ENCODE measurements at regions not wholly inside any gene's neighbourhood (a gene's known extent, or its start where the extent isn't known, plus 50 kb on each side); places are given as distances from the start of the nearest gene placed in this dataset.

- H3K4me2 ChIP-seq (ENCODE audit: insufficient read depth, low read length): no peak overlapping the region
- H3K27ac ChIP-seq (ENCODE audit: low read depth, low read length): no peak overlapping the region
- TF ChIP-seq CTCF (IDR thresholded peaks at IDR 0.05; ENCODE audit: extremely low read depth, low read depth, low read length): no peak
- H3K9me3 ChIP-seq (ENCODE audit: low read depth, low read length): no peaks in the 10 kb centered on the region
- H2AFZ ChIP-seq (ENCODE audit: low read length): no peak overlapping the region
- no peaks in the 10 kb centered on the region for H3K4me1 ChIP-seq (ENCODE audit: insufficient read depth, low read length)
- peaks cover 37% of the 10 kb centered on the region for H3K27me3 ChIP-seq (ENCODE audit: insufficient read depth, low read length)
- H3K4me3 ChIP-seq (ENCODE audit: insufficient read depth, low read length): no peak overlapping the region
- no peaks in the 10 kb centered on the region for H4K20me1 ChIP-seq (ENCODE audit: insufficient read depth, low read length)
- DNase-seq (ENCODE audit: insufficient read length, low spot score, missing footprints): no peak
- H3K79me2 ChIP-seq (ENCODE audit: insufficient read depth, low read length): no peaks in the 10 kb centered on the region
- H3K36me3 ChIP-seq (ENCODE audit: insufficient read depth, low read length): no peaks in the 10 kb centered on the region
Measured at GRCh38 chr3:194756791-194757325, 71.2 kb downstream of the FAM43A start.

DNA sequence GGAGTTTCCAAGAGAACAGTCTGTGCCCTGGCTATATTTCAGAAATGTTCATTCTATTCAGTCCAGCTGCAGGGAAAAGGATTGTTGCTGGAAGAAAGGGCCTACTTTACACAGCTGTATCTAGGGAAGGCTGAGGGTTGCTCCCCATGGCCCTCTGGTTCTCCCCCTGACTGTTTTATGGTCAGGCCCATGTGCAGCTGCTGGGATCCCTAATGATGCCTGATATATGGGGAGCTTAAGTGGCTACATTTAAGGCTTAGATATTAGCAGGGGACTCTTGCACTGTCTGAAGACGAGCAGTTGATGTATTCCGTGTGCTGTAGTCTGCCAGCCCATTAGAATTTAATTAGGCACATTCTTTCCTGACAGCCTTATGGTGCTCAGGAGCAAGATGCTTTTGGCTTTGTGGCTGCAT is 72.0 kb downstream of the FAM43A start:
- DNase-seq (ENCODE audit: insufficient read length, low spot score, missing footprints): no peak
- no peaks in the 10 kb centered on the region for H3K4me1 ChIP-seq (ENCODE audit: insufficient read depth, low read length)
- no peak overlapping the region for H2AFZ ChIP-seq (ENCODE audit: low read length)
- no peak for TF ChIP-seq CTCF (IDR thresholded peaks at IDR 0.05; ENCODE audit: extremely low read depth, low read depth, low read length)
- no peaks in the 10 kb centered on the region for H3K79me2 ChIP-seq (ENCODE audit: insufficient read depth, low read length)
- H3K4me2 ChIP-seq (ENCODE audit: insufficient read depth, low read length): no peak overlapping the region
- H3K36me3 ChIP-seq (ENCODE audit: insufficient read depth, low read length): no peaks in the 10 kb centered on the region
- H3K27me3 ChIP-seq (ENCODE audit: insufficient read depth, low read length): peaks cover 39% of the 10 kb centered on the region
- no peaks in the 10 kb centered on the region for H4K20me1 ChIP-seq (ENCODE audit: insufficient read depth, low read length)
- no peaks in the 10 kb centered on the region for H3K9me3 ChIP-seq (ENCODE audit: low read depth, low read length)
- H3K27ac ChIP-seq (ENCODE audit: low read depth, low read length): no peak overlapping the region
- H3K4me3 ChIP-seq (ENCODE audit: insufficient read depth, low read length): no peak overlapping the region

GRCh38 chr3:194758716-194759115 is 73.0 kb downstream of the FAM43A start:
- no peaks in the 10 kb centered on the region for H3K9me3 ChIP-seq (ENCODE audit: low read depth, low read length)
- no peak overlapping the region for H2AFZ ChIP-seq (ENCODE audit: low read length)
- no peak overlapping the region for H3K27ac ChIP-seq (ENCODE audit: low read depth, low read length)
- H3K4me3 ChIP-seq (ENCODE audit: insufficient read depth, low read length): no peak overlapping the region
- no peak for DNase-seq (ENCODE audit: insufficient read length, low spot score, missing footprints)
- no peak for TF ChIP-seq CTCF (IDR thresholded peaks at IDR 0.05; ENCODE audit: extremely low read depth, low read depth, low read length)
- no peaks in the 10 kb centered on the region for H3K79me2 ChIP-seq (ENCODE audit: insufficient read depth, low read length)
- H4K20me1 ChIP-seq (ENCODE audit: insufficient read depth, low read length): no peaks in the 10 kb centered on the region
- peaks cover 39% of the 10 kb centered on the region for H3K27me3 ChIP-seq (ENCODE audit: insufficient read depth, low read length)
- no peaks in the 10 kb centered on the region for H3K36me3 ChIP-seq (ENCODE audit: insufficient read depth, low read length)
- H3K4me2 ChIP-seq (ENCODE audit: insufficient read depth, low read length): no peak overlapping the region
- H3K4me1 ChIP-seq (ENCODE audit: insufficient read depth, low read length): no peaks in the 10 kb centered on the region

- Histone ChIP-seq H3K4me3 (ENCODE audit: insufficient read depth, low read length) (no peak overlapping the region), H3K4me1 (ENCODE audit: insufficient read depth, low read length) (no peaks in the 10 kb centered on the region), H3K4me2 (ENCODE audit: insufficient read depth, low read length) (no peak overlapping the region), H3K27ac (ENCODE audit: low read depth, low read length) (no peak overlapping the region), H3K9me3 (ENCODE audit: low read depth, low read length) (no peaks in the 10 kb centered on the region), H3K79me2 (ENCODE audit: insufficient read depth, low read length) (no peaks in the 10 kb centered on the region), H4K20me1 (ENCODE audit: insufficient read depth, low read length) (no peaks in the 10 kb centered on the region), H2AFZ (ENCODE audit: low read length) (no peak overlapping the region), H3K27me3 (ENCODE audit: insufficient read depth, low read length) (peaks cover 42% of the 10 kb centered on the region), H3K36me3 (ENCODE audit: insufficient read depth, low read length) (no peaks in the 10 kb centered on the region)
- no peak for TF ChIP-seq CTCF (IDR thresholded peaks at IDR 0.05; ENCODE audit: extremely low read depth, low read depth, low read length)
- no peak for DNase-seq (ENCODE audit: insufficient read length, low spot score, missing footprints)
Measured at GRCh38 chr3:194760494-194761137, 74.9 kb downstream of the FAM43A start.
